Liver (tissue), 8 donors: ENCODE measurements at regions not wholly inside any gene's neighbourhood (a gene's known extent, or its start where the extent isn't known, plus 50 kb on each side); places are given as distances from the start of the nearest gene placed in this dataset.
"Not testable (repeated sequence)": the region's sequence is repeated elsewhere in the genome, so short reads cannot be mapped to it uniquely, and the experiment has no call there.

Source experiments
- DNase-seq: peaks from one replicate; pipeline ENCODE4 v3.0.0-alpha.2; 2017; ENCODE audit warnings: low spot score
- H3K27ac ChIP-seq, 2 donors: one replicate each; pipeline ENCODE4 v1.7.0; 2013; ENCODE audit warnings: inconsistent platforms in 2 of 2, low read length in 2 of 2, control low read depth in 1 of 2, low read depth in 1 of 2, mild to moderate bottlenecking in 1 of 2
- H3K27me3 ChIP-seq, 4 donors: one replicate each; pipeline versions ENCODE4 v1.6.1 to v1.7.0; 2013; ENCODE audit warnings: low read length in 3 of 4, inconsistent platforms in 1 of 4, mild to moderate bottlenecking in 1 of 4, moderate library complexity in 1 of 4; ENCODE audit not compliant: control insufficient read depth in 4 of 4, insufficient read depth in 4 of 4
- H3K36me3 ChIP-seq, 4 donors: one replicate each; pipeline versions ENCODE4 v1.6.1 to v1.7.0; 2013; ENCODE audit warnings: low read length in 3 of 4, mild to moderate bottlenecking in 3 of 4, low read depth in 1 of 4, moderate library complexity in 1 of 4; ENCODE audit not compliant: control insufficient read depth in 4 of 4, insufficient read depth in 3 of 4
- H3K4me1 ChIP-seq, 4 donors: one replicate each; pipeline versions ENCODE4 v1.6.1 to v1.7.0; 2013; ENCODE audit warnings: low read length in 3 of 4, mild to moderate bottlenecking in 3 of 4, moderate library complexity in 1 of 4; ENCODE audit not compliant: control insufficient read depth in 4 of 4, insufficient read depth in 4 of 4
- H3K4me3 ChIP-seq, 3 donors: one replicate each; pipeline versions ENCODE4 v1.6.1 to v1.7.0; 2013; ENCODE audit warnings: low read length in 3 of 3, control low read depth in 1 of 3, low read depth in 1 of 3, mild to moderate bottlenecking in 1 of 3
- H3K9ac ChIP-seq, 2 donors: one replicate each; pipeline ENCODE4 v1.7.0; 2013; ENCODE audit warnings: low read length in 2 of 2, mild to moderate bottlenecking in 2 of 2, moderate library complexity in 2 of 2, control low read depth in 1 of 2, low read depth in 1 of 2
- H3K9me3 ChIP-seq, 4 donors: one replicate each; pipeline versions ENCODE4 v1.6.1 to v1.7.0; 2013; ENCODE audit warnings: low read length in 3 of 4; ENCODE audit not compliant: control insufficient read depth in 4 of 4
- EGR1 ChIP-seq, 2 donors: IDR thresholded peaks; 2 replicates each; pipeline ENCODE4 v1.6.1; 2016 to 2018; ENCODE audit warnings: antibody characterized with exemption in 2 of 2, low read depth in 2 of 2
- FOXA1 ChIP-seq: IDR thresholded peaks from 2 replicates; pipeline ENCODE4 v1.6.1; 2016; ENCODE audit warnings: antibody characterized with exemption
- GABPA ChIP-seq, 2 donors: IDR thresholded peaks in 1 of 2; conservative IDR thresholded peaks in 1 of 2; 2 replicates each; pipeline ENCODE4 v1.6.1; 2016; ENCODE audit warnings: antibody characterized with exemption in 2 of 2, mild to moderate bottlenecking in 1 of 2, moderate library complexity in 1 of 2
- HNF4A ChIP-seq, 2 donors: conservative IDR thresholded peaks; 2 replicates each; pipeline ENCODE4 v1.6.1; 2016; ENCODE audit warnings: antibody characterized with exemption in 2 of 2, mild to moderate bottlenecking in 2 of 2
- HNF4G ChIP-seq: IDR thresholded peaks from 2 replicates; pipeline ENCODE4 v1.6.1; 2016; ENCODE audit warnings: antibody characterized with exemption
- JUND ChIP-seq, 2 donors: IDR thresholded peaks; 2 replicates each; pipeline ENCODE4 v1.6.1; 2016; ENCODE audit warnings: antibody characterized with exemption in 2 of 2
- TAF1 ChIP-seq: conservative IDR thresholded peaks from 2 replicates; pipeline ENCODE4 v1.6.1; 2016; ENCODE audit warnings: antibody characterized with exemption, mild to moderate bottlenecking
- YY1 ChIP-seq: IDR thresholded peaks from 2 replicates; pipeline ENCODE4 v1.6.1; 2016; ENCODE audit warnings: antibody characterized with exemption, mild to moderate bottlenecking
- WGBS: extraction: QIAGEN DNeasy Blood & Tissue Kit; methylation state at CpG from one replicate; pipeline ENCODE4 v1.1.7; 2013; 5-methylcytosine and 5-hydroxymethylcytosine counted together
- TF ChIP-seq, protein P1 (sequence below): fragments of 150-350 bp; IDR thresholded peaks from 2 replicates; pipeline ENCODE4 v1.5.1; 2017; ENCODE audit warnings: improper control_type of control experiment, low read depth, low read length; ENCODE audit not compliant: missing input control
- TF ChIP-seq, protein P2 (sequence below): IDR thresholded peaks from 2 replicates; pipeline ENCODE4 v1.6.1; 2016; ENCODE audit warnings: antibody characterized with exemption
- TF ChIP-seq, protein P3 (sequence below): IDR thresholded peaks from 2 replicates; pipeline ENCODE4 v1.6.1; 2016; ENCODE audit warnings: antibody characterized with exemption, mild to moderate bottlenecking
- TF ChIP-seq, protein P4 (sequence below): IDR thresholded peaks from 2 replicates; pipeline ENCODE4 v1.6.1; 2016; ENCODE audit warnings: antibody characterized with exemption
- donor health status: healthy.
- donor health status: healthy.
- donor health status: healthy.
- donor health status: healthy.
- donor health status: healthy.

DNA sequence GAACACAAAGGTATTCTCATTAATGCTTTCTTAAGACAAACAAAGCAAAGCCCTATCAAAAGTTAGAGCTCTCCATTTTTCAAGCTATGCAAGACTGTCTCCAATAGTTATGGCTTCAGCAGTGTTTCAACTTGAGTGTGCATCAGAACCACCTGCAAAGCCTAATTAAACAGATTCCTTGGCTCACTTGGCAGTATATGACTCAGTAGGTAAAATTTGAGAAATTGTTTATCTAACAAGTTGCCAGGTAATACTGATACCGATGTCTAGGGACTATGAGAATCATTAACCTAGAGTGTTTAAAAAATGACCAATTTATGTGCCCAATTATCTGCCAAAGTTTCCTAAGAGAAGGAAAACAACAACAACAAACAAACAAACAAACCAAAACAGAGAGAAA, 60.3 kb upstream of the PARP8 start:
- Histone ChIP-seq H3K36me3 (no peaks in the 10 kb centered on the region), H3K9me3 (no peaks in the 10 kb centered on the region), H3K9ac (no peak overlapping the region), H3K27me3 (no peaks in the 10 kb centered on the region), H3K4me1 (no peaks in the 10 kb centered on the region), H3K4me3 (no peak overlapping the region), H3K27ac (no peak overlapping the region)
- TF ChIP-seq JUND (IDR thresholded peaks at IDR 0.05) (no peak), HNF4G (no peak), FOXA1 (no peak), EGR1 (IDR thresholded peaks at IDR 0.05; ENCODE audit: low read depth in 2 of 2) (no peak), GABPA (IDR thresholded peaks at IDR 0.05 in 1 of 2, conservative IDR thresholded peaks at IDR 0.05 in 1 of 2) (no peak), HNF4A (conservative IDR thresholded peaks at IDR 0.05) (no peak), TAF1 (no peak), YY1 (no peak)
- TF ChIP-seq, protein P1, sequence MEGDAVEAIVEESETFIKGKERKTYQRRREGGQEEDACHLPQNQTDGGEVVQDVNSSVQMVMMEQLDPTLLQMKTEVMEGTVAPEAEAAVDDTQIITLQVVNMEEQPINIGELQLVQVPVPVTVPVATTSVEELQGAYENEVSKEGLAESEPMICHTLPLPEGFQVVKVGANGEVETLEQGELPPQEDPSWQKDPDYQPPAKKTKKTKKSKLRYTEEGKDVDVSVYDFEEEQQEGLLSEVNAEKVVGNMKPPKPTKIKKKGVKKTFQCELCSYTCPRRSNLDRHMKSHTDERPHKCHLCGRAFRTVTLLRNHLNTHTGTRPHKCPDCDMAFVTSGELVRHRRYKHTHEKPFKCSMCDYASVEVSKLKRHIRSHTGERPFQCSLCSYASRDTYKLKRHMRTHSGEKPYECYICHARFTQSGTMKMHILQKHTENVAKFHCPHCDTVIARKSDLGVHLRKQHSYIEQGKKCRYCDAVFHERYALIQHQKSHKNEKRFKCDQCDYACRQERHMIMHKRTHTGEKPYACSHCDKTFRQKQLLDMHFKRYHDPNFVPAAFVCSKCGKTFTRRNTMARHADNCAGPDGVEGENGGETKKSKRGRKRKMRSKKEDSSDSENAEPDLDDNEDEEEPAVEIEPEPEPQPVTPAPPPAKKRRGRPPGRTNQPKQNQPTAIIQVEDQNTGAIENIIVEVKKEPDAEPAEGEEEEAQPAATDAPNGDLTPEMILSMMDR: no peak
- TF ChIP-seq, protein P2, sequence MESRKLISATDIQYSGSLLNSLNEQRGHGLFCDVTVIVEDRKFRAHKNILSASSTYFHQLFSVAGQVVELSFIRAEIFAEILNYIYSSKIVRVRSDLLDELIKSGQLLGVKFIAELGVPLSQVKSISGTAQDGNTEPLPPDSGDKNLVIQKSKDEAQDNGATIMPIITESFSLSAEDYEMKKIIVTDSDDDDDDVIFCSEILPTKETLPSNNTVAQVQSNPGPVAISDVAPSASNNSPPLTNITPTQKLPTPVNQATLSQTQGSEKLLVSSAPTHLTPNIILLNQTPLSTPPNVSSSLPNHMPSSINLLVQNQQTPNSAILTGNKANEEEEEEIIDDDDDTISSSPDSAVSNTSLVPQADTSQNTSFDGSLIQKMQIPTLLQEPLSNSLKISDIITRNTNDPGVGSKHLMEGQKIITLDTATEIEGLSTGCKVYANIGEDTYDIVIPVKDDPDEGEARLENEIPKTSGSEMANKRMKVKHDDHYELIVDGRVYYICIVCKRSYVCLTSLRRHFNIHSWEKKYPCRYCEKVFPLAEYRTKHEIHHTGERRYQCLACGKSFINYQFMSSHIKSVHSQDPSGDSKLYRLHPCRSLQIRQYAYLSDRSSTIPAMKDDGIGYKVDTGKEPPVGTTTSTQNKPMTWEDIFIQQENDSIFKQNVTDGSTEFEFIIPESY: no peak
- TF ChIP-seq, protein P3, sequence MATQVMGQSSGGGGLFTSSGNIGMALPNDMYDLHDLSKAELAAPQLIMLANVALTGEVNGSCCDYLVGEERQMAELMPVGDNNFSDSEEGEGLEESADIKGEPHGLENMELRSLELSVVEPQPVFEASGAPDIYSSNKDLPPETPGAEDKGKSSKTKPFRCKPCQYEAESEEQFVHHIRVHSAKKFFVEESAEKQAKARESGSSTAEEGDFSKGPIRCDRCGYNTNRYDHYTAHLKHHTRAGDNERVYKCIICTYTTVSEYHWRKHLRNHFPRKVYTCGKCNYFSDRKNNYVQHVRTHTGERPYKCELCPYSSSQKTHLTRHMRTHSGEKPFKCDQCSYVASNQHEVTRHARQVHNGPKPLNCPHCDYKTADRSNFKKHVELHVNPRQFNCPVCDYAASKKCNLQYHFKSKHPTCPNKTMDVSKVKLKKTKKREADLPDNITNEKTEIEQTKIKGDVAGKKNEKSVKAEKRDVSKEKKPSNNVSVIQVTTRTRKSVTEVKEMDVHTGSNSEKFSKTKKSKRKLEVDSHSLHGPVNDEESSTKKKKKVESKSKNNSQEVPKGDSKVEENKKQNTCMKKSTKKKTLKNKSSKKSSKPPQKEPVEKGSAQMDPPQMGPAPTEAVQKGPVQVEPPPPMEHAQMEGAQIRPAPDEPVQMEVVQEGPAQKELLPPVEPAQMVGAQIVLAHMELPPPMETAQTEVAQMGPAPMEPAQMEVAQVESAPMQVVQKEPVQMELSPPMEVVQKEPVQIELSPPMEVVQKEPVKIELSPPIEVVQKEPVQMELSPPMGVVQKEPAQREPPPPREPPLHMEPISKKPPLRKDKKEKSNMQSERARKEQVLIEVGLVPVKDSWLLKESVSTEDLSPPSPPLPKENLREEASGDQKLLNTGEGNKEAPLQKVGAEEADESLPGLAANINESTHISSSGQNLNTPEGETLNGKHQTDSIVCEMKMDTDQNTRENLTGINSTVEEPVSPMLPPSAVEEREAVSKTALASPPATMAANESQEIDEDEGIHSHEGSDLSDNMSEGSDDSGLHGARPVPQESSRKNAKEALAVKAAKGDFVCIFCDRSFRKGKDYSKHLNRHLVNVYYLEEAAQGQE: no peak
- TF ChIP-seq, protein P4, sequence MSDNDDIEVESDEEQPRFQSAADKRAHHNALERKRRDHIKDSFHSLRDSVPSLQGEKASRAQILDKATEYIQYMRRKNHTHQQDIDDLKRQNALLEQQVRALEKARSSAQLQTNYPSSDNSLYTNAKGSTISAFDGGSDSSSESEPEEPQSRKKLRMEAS: no peak
- WGBS: 41% methylated on average over 1 of the region's 1 CpG
- DNase-seq: no peak

DNA sequence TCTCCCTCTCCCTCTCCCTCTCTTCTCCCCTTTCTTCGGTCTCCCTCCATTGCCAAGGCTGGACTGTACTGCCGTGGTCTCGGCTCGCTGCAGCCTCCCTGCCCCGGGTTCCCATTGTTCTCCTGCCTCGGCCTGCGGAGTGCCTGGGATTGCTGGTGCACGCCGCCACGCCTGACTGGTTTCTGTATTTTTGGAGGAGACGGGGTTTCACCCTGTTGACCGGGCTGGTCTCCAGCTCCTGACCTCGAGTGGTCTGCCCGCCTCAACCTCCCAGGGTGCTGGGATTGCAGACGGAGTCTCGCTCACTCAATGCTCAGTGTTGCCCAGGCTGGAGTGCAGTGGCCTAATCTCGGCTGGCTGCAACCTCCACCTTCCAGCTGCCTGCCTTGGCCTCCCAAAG, 59.0 kb upstream of the PARP8 start:
- not testable (repeated sequence) for H3K27ac ChIP-seq, H3K9me3 ChIP-seq, DNase-seq, H3K36me3 ChIP-seq, H3K4me3 ChIP-seq, H3K27me3 ChIP-seq, H3K9ac ChIP-seq, H3K4me1 ChIP-seq
- WGBS: 93% methylated on average over 17 of the region's 17 CpGs

DNA sequence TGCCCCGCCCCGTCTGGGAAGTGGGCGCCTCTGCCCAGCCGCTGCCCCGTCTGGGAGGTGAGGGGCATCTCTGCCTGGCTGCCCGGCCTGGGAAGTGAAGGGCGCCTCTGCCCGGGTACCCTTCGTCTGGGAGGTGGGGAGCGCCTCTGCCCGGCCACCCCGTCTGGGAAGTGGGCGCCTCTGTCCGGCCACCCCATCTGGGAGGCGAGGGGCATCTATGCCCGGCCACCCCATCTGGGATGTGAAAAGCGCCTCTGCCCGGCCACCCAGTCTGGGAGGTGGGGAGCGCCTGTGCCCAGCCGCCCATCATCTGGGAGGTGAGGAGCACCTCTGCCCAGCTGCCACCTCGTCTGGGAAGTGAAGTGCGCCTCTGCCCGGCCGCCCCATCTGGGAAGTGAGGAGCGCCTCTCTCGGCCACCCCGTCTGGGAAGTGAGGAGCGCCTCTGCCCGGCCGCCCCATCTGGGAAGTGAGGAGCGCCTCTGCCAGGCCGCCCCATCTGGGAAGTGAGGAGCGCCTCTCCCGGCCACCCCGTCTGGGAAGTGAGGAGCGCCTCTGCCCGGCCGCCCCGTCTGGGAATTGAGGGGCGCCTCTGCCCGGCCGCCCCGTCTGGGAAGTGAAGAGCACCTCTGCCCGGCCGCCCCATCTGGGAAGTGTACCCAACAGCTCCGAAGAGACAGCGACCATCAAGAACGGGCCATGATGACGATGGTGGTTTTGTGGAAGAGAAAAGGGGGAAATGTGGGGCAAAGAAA, 58.3 kb upstream of the PARP8 start:
- DNase-seq, H3K27ac ChIP-seq, H3K4me1 ChIP-seq, H3K27me3 ChIP-seq, H3K4me3 ChIP-seq, H3K9me3 ChIP-seq, H3K9ac ChIP-seq, H3K36me3 ChIP-seq: not testable (repeated sequence)
- 87% methylated on average over 49 of the region's 49 CpGs for WGBS

DNA sequence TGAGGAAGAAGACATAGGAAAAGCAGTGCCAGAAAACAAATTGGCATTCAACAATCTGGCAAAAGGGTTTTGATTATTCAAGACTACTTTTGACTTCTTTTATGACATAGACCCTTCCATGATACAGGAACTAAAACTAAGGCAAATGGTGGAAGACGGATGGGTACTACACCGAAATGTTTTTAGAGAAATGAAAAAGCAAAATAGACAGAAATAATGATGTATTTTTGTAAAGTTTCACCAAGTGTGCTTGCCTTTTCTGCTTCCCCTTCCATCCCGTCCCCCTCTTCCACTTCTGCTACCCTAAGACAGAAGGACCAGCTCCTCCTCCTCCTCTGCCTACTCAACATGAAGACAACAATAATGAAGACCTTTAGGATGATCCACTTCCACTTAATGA, 53.4 kb upstream of the PARP8 start:
- not testable (repeated sequence) for H3K9ac ChIP-seq
- 77% methylated on average over 3 of the region's 3 CpGs for WGBS

More for the DNA sequence above, 53.4 kb upstream of the PARP8 start:
- H3K36me3 ChIP-seq, DNase-seq, H3K27ac ChIP-seq, H3K9me3 ChIP-seq, H3K27me3 ChIP-seq, H3K4me1 ChIP-seq, H3K4me3 ChIP-seq: not testable (repeated sequence)
